Upper lobe of left lung (tissue), 4 donors: ENCODE measurements at regions not wholly inside any gene's neighbourhood (a gene's known extent, or its start where the extent isn't known, plus 50 kb on each side); places are given as distances from the start of the nearest gene placed in this dataset.

Experiments used
- POLR2A ChIP-seq, 4 donors: fragments of 450-650 bp; IDR thresholded peaks; one replicate each; pipeline ENCODE4 v1.5.1; 2016 to 2017; ENCODE audit warnings: antibody characterized with exemption in 4 of 4, mild to moderate bottlenecking in 2 of 4
- TF ChIP-seq, protein P1 (sequence below), 6 experiments: fragments of 450-650 bp in 4 of 6; fragments of 200-600 bp in 2 of 6; sonication (generic) in 2 of 6; IDR thresholded peaks; one replicate each; pipeline ENCODE4 v1.5.1; 2016 to 2019; ENCODE audit warnings: antibody characterized with exemption in 6 of 6

- TF ChIP-seq, protein P1, sequence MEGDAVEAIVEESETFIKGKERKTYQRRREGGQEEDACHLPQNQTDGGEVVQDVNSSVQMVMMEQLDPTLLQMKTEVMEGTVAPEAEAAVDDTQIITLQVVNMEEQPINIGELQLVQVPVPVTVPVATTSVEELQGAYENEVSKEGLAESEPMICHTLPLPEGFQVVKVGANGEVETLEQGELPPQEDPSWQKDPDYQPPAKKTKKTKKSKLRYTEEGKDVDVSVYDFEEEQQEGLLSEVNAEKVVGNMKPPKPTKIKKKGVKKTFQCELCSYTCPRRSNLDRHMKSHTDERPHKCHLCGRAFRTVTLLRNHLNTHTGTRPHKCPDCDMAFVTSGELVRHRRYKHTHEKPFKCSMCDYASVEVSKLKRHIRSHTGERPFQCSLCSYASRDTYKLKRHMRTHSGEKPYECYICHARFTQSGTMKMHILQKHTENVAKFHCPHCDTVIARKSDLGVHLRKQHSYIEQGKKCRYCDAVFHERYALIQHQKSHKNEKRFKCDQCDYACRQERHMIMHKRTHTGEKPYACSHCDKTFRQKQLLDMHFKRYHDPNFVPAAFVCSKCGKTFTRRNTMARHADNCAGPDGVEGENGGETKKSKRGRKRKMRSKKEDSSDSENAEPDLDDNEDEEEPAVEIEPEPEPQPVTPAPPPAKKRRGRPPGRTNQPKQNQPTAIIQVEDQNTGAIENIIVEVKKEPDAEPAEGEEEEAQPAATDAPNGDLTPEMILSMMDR (IDR thresholded peaks at IDR 0.05): no peak
- TF ChIP-seq POLR2A (IDR thresholded peaks at IDR 0.05): no peak
These were observed 377.3 kb upstream of the JAG1 start for GRCh38 chr20:11051136-11051535.
